Kidney (tissue), 13 donors: ENCODE measurements at regions not wholly inside any gene's neighbourhood (a gene's known extent, or its start where the extent isn't known, plus 50 kb on each side); places are given as distances from the start of the nearest gene placed in this dataset.

ENCODE experiments used
- DNase-seq, 5 donors: peaks; one replicate each; pipeline ENCODE4 v3.0.0-alpha.2; 2013 to 2020
- FAIRE-seq: peaks from 2 replicates; lab custom pipeline; 2012; peaks lifted over from hg19 to GRCh38; lab: Jason Lieb, UNC
- H3K27ac ChIP-seq, 2 donors: one replicate each; pipeline ENCODE4 v1.7.0; 2013; ENCODE audit warnings: low read depth in 2 of 2, low read length in 2 of 2, inconsistent platforms in 1 of 2
- H3K27me3 ChIP-seq: one replicate; pipeline ENCODE4 v1.7.1; 2013; ENCODE audit warnings: low read length, inconsistent platforms; ENCODE audit not compliant: control insufficient read depth, insufficient read depth
- H3K36me3 ChIP-seq, 3 donors: one replicate each; pipeline versions ENCODE4 v1.7.0 to v1.7.1; 2013; ENCODE audit warnings: low read length in 3 of 3, control low read depth in 1 of 3, inconsistent platforms in 1 of 3; ENCODE audit not compliant: insufficient read depth in 3 of 3, control insufficient read depth in 2 of 3
- H3K4me1 ChIP-seq, 3 donors: one replicate each; pipeline versions ENCODE4 v1.7.0 to v1.7.1; 2013; ENCODE audit warnings: low read length in 3 of 3, inconsistent platforms in 1 of 3, low read depth in 1 of 3; ENCODE audit not compliant: control insufficient read depth in 2 of 3, insufficient read depth in 2 of 3
- H3K4me3 ChIP-seq, 3 donors: one replicate each; pipeline versions ENCODE4 v1.7.0 to v1.8.1; 2013; ENCODE audit warnings: low read length in 3 of 3, control low read depth in 1 of 3, inconsistent platforms in 1 of 3
- H3K9ac ChIP-seq, 3 donors: one replicate each; pipeline versions ENCODE4 v1.7.0 to v1.7.1; 2013; ENCODE audit warnings: low read length in 3 of 3, control low read depth in 1 of 3, inconsistent platforms in 1 of 3
- H3K9me3 ChIP-seq, 3 donors: one replicate each; pipeline versions ENCODE4 v1.7.0 to v1.7.1; 2013; ENCODE audit warnings: low read length in 3 of 3, control low read depth in 1 of 3, inconsistent platforms in 1 of 3; ENCODE audit not compliant: control insufficient read depth in 2 of 3, insufficient read depth in 1 of 3
- CTCF ChIP-seq: IDR thresholded peaks from 3 replicates; pipeline ENCODE4 v1.5.1; 2012; ENCODE audit warnings: mild to moderate bottlenecking, moderate library complexity, borderline replicate concordance; ENCODE audit not compliant: insufficient read depth; ENCODE audit errors: extremely low read depth
- intact Hi-C: fragments of 100-400 bp; cut with DNase I; formaldehyde crosslinking; loops from one replicate; pipeline ENCODE4 v1.11.1; 2022
- donor health status: control.
- donor health status: control.
- donor health status: control.
- donor health status: control.
- donor health status: control.
- donor health status: DM: yes; HTN: yes; CAD: no.
- donor health status: Normal renal cell carcinoma (clear cell type).

GRCh38 chr5:62691946-62692345 lies 113.3 kb downstream of the LRRC70 start:
- intact Hi-C loops = no loop called here
- Histone ChIP-seq H3K27ac (no peak overlapping the region), H3K4me1 (no peaks in the 10 kb centered on the region), H3K27me3 (no peaks in the 10 kb centered on the region), H3K9ac (no peak overlapping the region), H3K9me3 (no peaks in the 10 kb centered on the region), H3K36me3 (no peaks in the 10 kb centered on the region), H3K4me3 (no peak overlapping the region)
- FAIRE-seq (no peak), DNase-seq (no peak)
- no peak for TF ChIP-seq CTCF

- no peak for DNase-seq
- no peaks in the 10 kb centered on the region for H3K4me1 ChIP-seq
- no peaks in the 10 kb centered on the region for H3K36me3 ChIP-seq
- H3K27ac ChIP-seq = no peak overlapping the region
- no peak overlapping the region for H3K4me3 ChIP-seq
- intact Hi-C loops = no loop called here
- no peak for FAIRE-seq
- no peaks in the 10 kb centered on the region for H3K9me3 ChIP-seq
- TF ChIP-seq CTCF = no peak
- no peaks in the 10 kb centered on the region for H3K27me3 ChIP-seq
- no peak overlapping the region for H3K9ac ChIP-seq
Measured at GRCh38 chr5:62690421-62690820, 111.8 kb downstream of the LRRC70 start.

- Histone ChIP-seq H3K4me3 (no peak overlapping the region), H3K9ac (no peak overlapping the region), H3K27ac (no peak overlapping the region), H3K36me3 (no peaks in the 10 kb centered on the region), H3K27me3 (no peaks in the 10 kb centered on the region), H3K9me3 (no peaks in the 10 kb centered on the region), H3K4me1 (no peaks in the 10 kb centered on the region)
- no peak for TF ChIP-seq CTCF
- FAIRE-seq = no peak
- intact Hi-C loops = no loop called here
- DNase-seq = peak in 1 of 5 donors; percentile 9
Measured at GRCh38 chr5:62689599-62690368, 111.2 kb downstream of the LRRC70 start.
